ENCODE measurements at regions not wholly inside any gene's neighbourhood (a gene's known extent, or its start where the extent isn't known, plus 50 kb on each side); places are given as distances from the start of the nearest gene placed in this dataset.

DNA sequence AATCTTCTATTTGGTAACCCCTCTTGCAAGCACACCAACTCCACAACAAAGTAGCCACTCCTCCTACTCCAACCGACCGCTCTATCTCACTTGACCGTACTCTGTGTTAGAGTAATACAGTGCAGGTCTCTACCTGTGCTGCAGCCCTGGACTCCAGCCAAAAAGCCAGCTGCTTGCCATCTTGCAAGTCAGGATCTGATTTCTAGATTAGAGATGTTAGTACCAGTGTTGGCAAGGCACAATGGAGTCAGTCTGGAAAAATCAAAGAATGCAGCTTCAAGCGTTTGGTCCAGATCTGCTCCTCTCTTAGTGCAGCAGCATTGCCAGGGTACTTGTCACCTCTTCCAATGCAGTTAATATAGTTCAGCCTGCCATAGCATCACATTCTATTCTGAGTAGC, 477.6 kb downstream of the ZSWIM6 start:
- H3K4me3 ChIP-seq (ENCODE audit: low read depth, low read length), result no peak overlapping the region
- TF ChIP-seq, protein P1, sequence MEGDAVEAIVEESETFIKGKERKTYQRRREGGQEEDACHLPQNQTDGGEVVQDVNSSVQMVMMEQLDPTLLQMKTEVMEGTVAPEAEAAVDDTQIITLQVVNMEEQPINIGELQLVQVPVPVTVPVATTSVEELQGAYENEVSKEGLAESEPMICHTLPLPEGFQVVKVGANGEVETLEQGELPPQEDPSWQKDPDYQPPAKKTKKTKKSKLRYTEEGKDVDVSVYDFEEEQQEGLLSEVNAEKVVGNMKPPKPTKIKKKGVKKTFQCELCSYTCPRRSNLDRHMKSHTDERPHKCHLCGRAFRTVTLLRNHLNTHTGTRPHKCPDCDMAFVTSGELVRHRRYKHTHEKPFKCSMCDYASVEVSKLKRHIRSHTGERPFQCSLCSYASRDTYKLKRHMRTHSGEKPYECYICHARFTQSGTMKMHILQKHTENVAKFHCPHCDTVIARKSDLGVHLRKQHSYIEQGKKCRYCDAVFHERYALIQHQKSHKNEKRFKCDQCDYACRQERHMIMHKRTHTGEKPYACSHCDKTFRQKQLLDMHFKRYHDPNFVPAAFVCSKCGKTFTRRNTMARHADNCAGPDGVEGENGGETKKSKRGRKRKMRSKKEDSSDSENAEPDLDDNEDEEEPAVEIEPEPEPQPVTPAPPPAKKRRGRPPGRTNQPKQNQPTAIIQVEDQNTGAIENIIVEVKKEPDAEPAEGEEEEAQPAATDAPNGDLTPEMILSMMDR (IDR thresholded peaks at IDR 0.05; ENCODE audit: insufficient read depth, low read length), result no peak
- no peak for DNase-seq (ENCODE audit: low read depth)

DNA sequence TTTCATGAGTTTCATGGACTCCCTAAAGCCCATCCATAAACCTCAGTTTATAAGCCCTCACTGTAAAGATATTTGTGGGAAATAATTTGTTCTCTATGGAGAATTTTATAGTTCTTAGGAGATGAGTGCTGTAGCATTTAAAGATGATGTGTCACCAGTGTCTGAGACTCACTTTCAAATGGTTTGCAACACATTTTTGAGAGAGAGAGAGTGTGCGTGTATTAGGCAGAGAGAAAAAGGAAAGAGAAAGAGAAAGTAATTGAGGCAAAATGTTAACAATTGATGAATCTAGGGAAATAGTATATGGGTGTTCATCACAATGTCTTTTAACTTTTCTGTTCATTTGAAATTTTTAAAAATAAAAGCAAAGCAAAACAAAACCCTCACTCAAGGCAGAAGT, 479.0 kb downstream of the ZSWIM6 start:
- no peak for DNase-seq (ENCODE audit: low read depth)
- TF ChIP-seq, protein P1 (IDR thresholded peaks at IDR 0.05; ENCODE audit: insufficient read depth, low read length), result no peak
- H3K4me3 ChIP-seq (ENCODE audit: low read depth, low read length), result no peak overlapping the region

DNA sequence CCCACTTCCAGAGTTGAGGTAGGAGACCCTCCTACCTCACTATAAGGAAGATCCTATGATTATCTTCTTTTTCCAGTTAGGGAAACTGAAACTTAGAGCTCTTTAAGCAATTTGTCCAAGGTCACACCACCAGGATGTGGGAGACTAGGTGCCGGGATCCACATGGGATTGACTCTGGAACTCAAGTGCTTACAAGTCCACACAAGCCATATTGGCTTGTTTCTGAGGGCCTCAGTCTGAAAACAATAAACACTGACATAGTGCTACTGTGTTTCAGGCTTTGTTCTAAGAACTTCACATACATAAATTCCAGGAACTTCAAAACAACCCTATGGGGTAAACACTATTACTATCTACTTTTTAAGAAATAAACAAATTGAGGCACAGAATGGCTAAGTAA, 481.3 kb downstream of the ZSWIM6 start:
- no peak overlapping the region for H3K4me3 ChIP-seq (ENCODE audit: low read depth, low read length)
- DNase-seq (ENCODE audit: low read depth), result no peak
- TF ChIP-seq, protein P1 (IDR thresholded peaks at IDR 0.05; ENCODE audit: insufficient read depth, low read length), result no peak

DNA sequence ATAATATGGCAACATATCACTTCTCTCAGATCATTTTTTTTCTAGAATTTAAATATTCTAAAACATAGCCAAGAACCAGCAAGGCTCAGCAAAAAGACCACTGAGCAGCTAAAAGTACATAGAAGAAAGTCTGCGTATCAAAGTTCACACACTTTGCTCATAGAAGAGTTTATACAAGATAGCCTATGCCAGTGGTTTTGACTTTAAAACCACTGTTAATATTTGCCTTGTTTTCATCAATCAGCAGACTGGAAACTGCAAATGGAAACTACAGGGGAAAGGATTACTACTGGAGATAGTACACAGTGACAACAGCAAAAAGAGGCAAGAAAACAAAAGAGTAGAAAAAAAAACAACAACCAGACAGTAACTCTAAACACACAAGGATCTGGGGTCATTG, 483.3 kb downstream of the ZSWIM6 start:
- no peak overlapping the region for H3K4me3 ChIP-seq (ENCODE audit: low read depth, low read length)
- DNase-seq (ENCODE audit: low read depth), result no peak
- TF ChIP-seq, protein P1 (IDR thresholded peaks at IDR 0.05; ENCODE audit: insufficient read depth, low read length), result no peak

DNA sequence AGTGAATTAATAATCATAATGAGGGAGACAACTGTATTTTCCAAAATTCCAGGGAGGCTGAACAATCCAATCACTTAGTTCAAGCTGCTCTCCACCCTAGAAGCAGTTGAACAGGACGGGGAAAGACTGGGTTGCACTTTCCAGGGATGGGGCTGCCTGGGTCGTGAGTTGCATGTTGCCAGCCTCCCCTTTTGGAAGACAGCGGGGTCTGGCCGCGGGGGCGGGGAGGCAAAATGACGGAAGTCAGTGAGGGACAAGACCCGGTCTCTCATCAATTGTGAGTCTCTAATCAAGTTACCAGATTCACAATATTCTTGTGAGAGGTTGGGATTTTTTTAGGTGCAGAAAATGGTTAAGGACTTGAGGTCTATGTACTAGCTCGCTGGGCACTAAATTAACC, 484.1 kb downstream of the ZSWIM6 start:
- no peak for DNase-seq (ENCODE audit: low read depth)
- TF ChIP-seq, protein P1 (IDR thresholded peaks at IDR 0.05; ENCODE audit: insufficient read depth, low read length), result no peak
- H3K4me3 ChIP-seq (ENCODE audit: low read depth, low read length), result no peak overlapping the region

DNA sequence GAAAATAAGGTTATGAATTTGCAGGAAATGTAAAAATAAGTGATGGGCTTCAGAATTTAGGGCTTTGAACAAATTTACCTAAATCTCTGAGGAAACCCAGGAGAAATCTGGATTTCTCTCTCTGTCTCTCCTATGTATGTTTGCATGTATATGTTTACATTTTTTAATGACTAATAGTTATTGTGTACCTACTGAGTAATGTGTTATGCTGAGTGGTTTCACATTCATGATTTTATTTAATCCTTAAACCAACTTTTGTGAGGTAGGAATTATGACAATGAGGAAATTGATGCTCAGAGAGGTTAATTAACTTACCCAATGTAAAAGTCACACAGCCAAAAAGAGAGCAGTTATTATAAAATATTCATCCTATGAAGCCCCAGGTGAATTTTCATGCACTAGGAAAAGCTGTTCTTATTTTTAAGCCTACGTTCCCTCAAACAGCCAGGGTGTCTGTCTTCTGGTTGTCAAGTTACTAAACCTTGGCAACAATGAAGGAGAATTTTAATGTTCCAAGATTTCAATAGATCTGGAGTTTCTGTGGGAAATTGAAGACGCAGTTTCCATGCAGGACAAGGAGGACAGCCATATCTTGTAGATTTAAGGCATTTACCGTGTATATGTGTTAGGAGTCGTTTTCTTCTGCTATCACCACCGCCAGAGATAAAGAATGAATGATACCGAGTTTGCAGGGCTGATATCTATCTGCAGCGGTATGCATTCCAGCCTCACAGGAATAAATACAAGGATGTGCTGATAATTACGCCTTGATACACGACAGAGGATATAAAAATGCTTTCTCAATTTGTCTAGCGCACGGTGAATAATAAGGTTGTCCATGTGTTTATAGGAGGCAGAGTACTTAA, 484.8 kb downstream of the ZSWIM6 start:
- DNase-seq (ENCODE audit: low read depth), result no peak
- H3K4me3 ChIP-seq (ENCODE audit: low read depth, low read length), result no peak overlapping the region
- TF ChIP-seq, protein P1 (IDR thresholded peaks at IDR 0.05; ENCODE audit: insufficient read depth, low read length), result no peak

All from fibroblast of the aortic adventitia (primary cell).